ENCODE measurements at regions not wholly inside any gene's neighbourhood (a gene's known extent, or its start where the extent isn't known, plus 50 kb on each side); places are given as distances from the start of the nearest gene placed in this dataset.

GRCh38 chr14:43438056-43438455 lies 1069.0 kb downstream of the FSCB start:
- Histone ChIP-seq H3K36me3 (ENCODE audit: control insufficient read depth in 2 of 3, insufficient read depth in 3 of 3, low read length in 3 of 3) (no peaks in the 10 kb centered on the region), H3K9ac (ENCODE audit: low read length in 3 of 3) (no peak overlapping the region), H3K27me3 (ENCODE audit: control insufficient read depth, insufficient read depth, low read length) (no peaks in the 10 kb centered on the region), H3K4me1 (ENCODE audit: control insufficient read depth in 2 of 3, insufficient read depth in 2 of 3, low read depth in 1 of 3, low read length in 3 of 3) (no peaks in the 10 kb centered on the region), H3K9me3 (ENCODE audit: control insufficient read depth in 2 of 3, insufficient read depth in 1 of 3, low read length in 3 of 3) (no peaks in the 10 kb centered on the region), H3K4me3 (ENCODE audit: low read length in 3 of 3) (no peak overlapping the region), H3K27ac (ENCODE audit: low read depth in 2 of 2, low read length in 2 of 2) (no peak overlapping the region)
- no peak for FAIRE-seq
- DNase-seq: no peak
- intact Hi-C loops (cut with DNase I): no loop called here
- TF ChIP-seq, protein P1, sequence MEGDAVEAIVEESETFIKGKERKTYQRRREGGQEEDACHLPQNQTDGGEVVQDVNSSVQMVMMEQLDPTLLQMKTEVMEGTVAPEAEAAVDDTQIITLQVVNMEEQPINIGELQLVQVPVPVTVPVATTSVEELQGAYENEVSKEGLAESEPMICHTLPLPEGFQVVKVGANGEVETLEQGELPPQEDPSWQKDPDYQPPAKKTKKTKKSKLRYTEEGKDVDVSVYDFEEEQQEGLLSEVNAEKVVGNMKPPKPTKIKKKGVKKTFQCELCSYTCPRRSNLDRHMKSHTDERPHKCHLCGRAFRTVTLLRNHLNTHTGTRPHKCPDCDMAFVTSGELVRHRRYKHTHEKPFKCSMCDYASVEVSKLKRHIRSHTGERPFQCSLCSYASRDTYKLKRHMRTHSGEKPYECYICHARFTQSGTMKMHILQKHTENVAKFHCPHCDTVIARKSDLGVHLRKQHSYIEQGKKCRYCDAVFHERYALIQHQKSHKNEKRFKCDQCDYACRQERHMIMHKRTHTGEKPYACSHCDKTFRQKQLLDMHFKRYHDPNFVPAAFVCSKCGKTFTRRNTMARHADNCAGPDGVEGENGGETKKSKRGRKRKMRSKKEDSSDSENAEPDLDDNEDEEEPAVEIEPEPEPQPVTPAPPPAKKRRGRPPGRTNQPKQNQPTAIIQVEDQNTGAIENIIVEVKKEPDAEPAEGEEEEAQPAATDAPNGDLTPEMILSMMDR (IDR thresholded peaks at IDR 0.05; ENCODE audit: borderline replicate concordance, extremely low read depth, insufficient read depth): no peak

DNA sequence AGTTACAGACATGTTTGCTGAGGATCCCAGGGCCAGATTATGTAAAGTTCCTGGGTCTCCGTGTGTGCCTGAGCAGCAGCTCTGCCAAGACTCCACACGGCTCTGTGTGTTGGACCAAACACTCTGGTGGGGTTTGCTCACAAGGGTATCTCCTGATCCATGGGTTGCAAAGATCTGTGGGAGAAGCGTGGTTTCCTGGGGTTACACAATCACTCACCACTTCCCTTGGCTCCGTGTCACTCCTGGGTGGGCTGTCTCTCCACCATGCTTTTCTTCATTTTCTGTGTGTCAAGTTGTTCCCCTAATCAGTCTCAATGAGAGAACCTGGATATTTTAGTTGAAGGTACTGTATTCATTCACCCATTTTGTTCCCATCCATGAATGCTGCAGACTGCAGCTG lies 1088.8 kb downstream of the FSCB start:
- Histone ChIP-seq H3K36me3 (ENCODE audit: control insufficient read depth in 2 of 3, insufficient read depth in 3 of 3, low read length in 3 of 3) (no peaks in the 10 kb centered on the region), H3K4me1 (ENCODE audit: control insufficient read depth in 2 of 3, insufficient read depth in 2 of 3, low read depth in 1 of 3, low read length in 3 of 3) (no peaks in the 10 kb centered on the region), H3K27me3 (ENCODE audit: control insufficient read depth, insufficient read depth, low read length) (no peaks in the 10 kb centered on the region), H3K27ac (ENCODE audit: low read depth in 2 of 2, low read length in 2 of 2) (no peak overlapping the region), H3K9ac (ENCODE audit: low read length in 3 of 3) (no peak overlapping the region), H3K4me3 (ENCODE audit: low read length in 3 of 3) (no peak overlapping the region), H3K9me3 (ENCODE audit: control insufficient read depth in 2 of 3, insufficient read depth in 1 of 3, low read length in 3 of 3) (no peaks in the 10 kb centered on the region)
- no peak for FAIRE-seq
- TF ChIP-seq, protein P1 (IDR thresholded peaks at IDR 0.05; ENCODE audit: borderline replicate concordance, extremely low read depth, insufficient read depth): no peak
- intact Hi-C loops (cut with DNase I): no loop called here
- DNase-seq: no peak

GRCh38 chr14:43413084-43413483 lies 1094.0 kb downstream of the FSCB start:
- no peaks in the 10 kb centered on the region for H3K27me3 ChIP-seq (ENCODE audit: control insufficient read depth, insufficient read depth, low read length)
- DNase-seq (no peak), FAIRE-seq (no peak)
- no peak overlapping the region for H3K4me3 ChIP-seq (ENCODE audit: low read length in 3 of 3)
- H3K36me3 ChIP-seq (ENCODE audit: control insufficient read depth in 2 of 3, insufficient read depth in 3 of 3, low read length in 3 of 3): no peaks in the 10 kb centered on the region
- H3K27ac ChIP-seq (ENCODE audit: low read depth in 2 of 2, low read length in 2 of 2): no peak overlapping the region
- TF ChIP-seq, protein P1 (IDR thresholded peaks at IDR 0.05; ENCODE audit: borderline replicate concordance, extremely low read depth, insufficient read depth): no peak
- H3K9ac ChIP-seq (ENCODE audit: low read length in 3 of 3): no peak overlapping the region
- H3K9me3 ChIP-seq (ENCODE audit: control insufficient read depth in 2 of 3, insufficient read depth in 1 of 3, low read length in 3 of 3): no peaks in the 10 kb centered on the region
- H3K4me1 ChIP-seq (ENCODE audit: control insufficient read depth in 2 of 3, insufficient read depth in 2 of 3, low read depth in 1 of 3, low read length in 3 of 3): no peaks in the 10 kb centered on the region
- intact Hi-C loops (cut with DNase I): no loop called here

DNA sequence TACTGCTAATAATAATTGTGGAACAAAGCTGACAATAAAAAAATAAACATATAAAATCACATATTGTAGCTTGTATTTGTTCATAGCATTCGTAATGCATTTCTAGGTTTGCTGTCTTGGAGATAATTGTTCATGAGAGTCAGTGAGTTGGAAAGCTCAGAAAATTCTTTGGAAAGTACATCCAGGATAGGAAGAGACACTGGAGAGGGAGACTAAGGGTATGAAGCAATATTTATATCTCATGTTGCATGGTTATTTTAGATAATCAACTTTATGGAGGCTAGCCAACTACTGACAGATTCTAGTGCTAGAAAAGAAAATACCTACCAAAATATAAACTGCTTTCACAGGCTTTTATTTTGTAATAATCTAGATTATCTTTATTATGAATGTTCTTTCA lies 1095.2 kb downstream of the FSCB start:
- H3K27me3 ChIP-seq (ENCODE audit: control insufficient read depth, insufficient read depth, low read length): no peaks in the 10 kb centered on the region
- no peak overlapping the region for H3K27ac ChIP-seq (ENCODE audit: low read depth in 2 of 2, low read length in 2 of 2)
- DNase-seq (no peak), FAIRE-seq (no peak)
- intact Hi-C loops (cut with DNase I): no loop called here
- H3K4me1 ChIP-seq (ENCODE audit: control insufficient read depth in 2 of 3, insufficient read depth in 2 of 3, low read depth in 1 of 3, low read length in 3 of 3): no peaks in the 10 kb centered on the region
- H3K4me3 ChIP-seq (ENCODE audit: low read length in 3 of 3): no peak overlapping the region
- no peaks in the 10 kb centered on the region for H3K9me3 ChIP-seq (ENCODE audit: control insufficient read depth in 2 of 3, insufficient read depth in 1 of 3, low read length in 3 of 3)
- no peak overlapping the region for H3K9ac ChIP-seq (ENCODE audit: low read length in 3 of 3)
- TF ChIP-seq, protein P1 (IDR thresholded peaks at IDR 0.05; ENCODE audit: borderline replicate concordance, extremely low read depth, insufficient read depth): no peak
- no peaks in the 10 kb centered on the region for H3K36me3 ChIP-seq (ENCODE audit: control insufficient read depth in 2 of 3, insufficient read depth in 3 of 3, low read length in 3 of 3)

Data from kidney (tissue), 13 donors.